HG03469 (cell line): ENCODE measurements at regions not wholly inside any gene's neighbourhood (a gene's known extent, or its start where the extent isn't known, plus 50 kb on each side); places are given as distances from the start of the nearest gene placed in this dataset.

Experiments used
- ATAC-seq: cut with Tn5 transposase; IDR thresholded peaks from one replicate; pipeline ENCODE4 v1.9.1; 2021; ENCODE audit warnings: mild to moderate bottlenecking, moderate library complexity, moderate number of reproducible peaks; ENCODE audit not compliant: unreplicated experiment

GRCh38 chr4:3851211-3851610 is 85.0 kb downstream of the ADRA2C start:
- no peak for ATAC-seq

- ATAC-seq = no peak
Measured at GRCh38 chr4:3851881-3852280, 85.7 kb downstream of the ADRA2C start.

- no peak for ATAC-seq
Measured at GRCh38 chr4:3852309-3852708, 86.1 kb downstream of the ADRA2C start.

- no peak for ATAC-seq
Measured at GRCh38 chr4:3852711-3853110, 86.5 kb downstream of the ADRA2C start.

GRCh38 chr4:3853388-3854035 is 87.3 kb downstream of the ADRA2C start:
- ATAC-seq = no peak

- no peak for ATAC-seq
Measured at GRCh38 chr4:3854661-3855060, 88.5 kb downstream of the ADRA2C start.

GRCh38 chr4:3855646-3856045 is 89.5 kb downstream of the ADRA2C start:
- ATAC-seq = no peak

- no peak for ATAC-seq
Measured at GRCh38 chr4:3856604-3857204, 90.5 kb downstream of the ADRA2C start.

GRCh38 chr4:3857269-3857926 is 91.2 kb downstream of the ADRA2C start:
- no peak for ATAC-seq

GRCh38 chr4:3858046-3858730 is 92.0 kb downstream of the ADRA2C start:
- no peak for ATAC-seq

GRCh38 chr4:3858765-3859388 is 92.7 kb downstream of the ADRA2C start:
- no peak for ATAC-seq

- ATAC-seq = no peak
Measured at GRCh38 chr4:3859571-3859970, 93.4 kb downstream of the ADRA2C start.

GRCh38 chr4:3860061-3860912 is 94.1 kb downstream of the ADRA2C start:
- ATAC-seq = no peak

- ATAC-seq = no peak
Measured at GRCh38 chr4:3860913-3861636, 94.9 kb downstream of the ADRA2C start.

- no peak for ATAC-seq
Measured at GRCh38 chr4:3861720-3862639, 95.8 kb downstream of the ADRA2C start.

GRCh38 chr4:3862640-3863420 is 96.6 kb downstream of the ADRA2C start:
- ATAC-seq = no peak

GRCh38 chr4:3863841-3864741 is 97.9 kb downstream of the ADRA2C start:
- ATAC-seq = no peak
